K562 (cell line): ENCODE measurements at regions not wholly inside any gene's neighbourhood (a gene's known extent, or its start where the extent isn't known, plus 50 kb on each side); places are given as distances from the start of the nearest gene placed in this dataset.

Source experiments
- ATAC-seq: fragments of 200-7000 bp; cut with Tn5 transposase; 3 replicates; pipeline ENCODE4 v1.9.1; 2020; ENCODE audit warnings: moderate library complexity
- BruUV-seq: library from RNA; stranded (reverse); fragments of 400-500 nt; replicated peaks from 2 replicates; lab custom pipeline; 2021; lab: Mats Ljungman, UMichigan
- CTCF ChIA-PET: fragments of 300-600 bp; formaldehyde crosslinking; extraction: SDS; loops from one replicate; lab custom pipeline; 2021; ENCODE audit warnings: low intra/inter-chr PET ratio; lab: Yijun Ruan, JAX
- POLR2A ChIA-PET: fragments of 300-600, 350-650 bp; sonication (Branson Sonifier 250); formaldehyde crosslinking; extraction: SDS; loops from one replicate; lab custom pipeline; 2021; ENCODE audit warnings: antibody characterized with exemption, inconsistent platforms; lab: Yijun Ruan, JAX
- DNase-seq, 4 experiments: peaks; one replicate each; pipeline versions ENCODE4 v3.0.0 to v3.0.0-alpha.2; 2011 to 2018; ENCODE audit warnings: low spot score in 3 of 4, mixed read lengths in 3 of 4; ENCODE audit errors: extremely low read depth in 1 of 4
- FAIRE-seq: peaks from 2 replicates; lab custom pipeline; 2011; peaks lifted over from hg19 to GRCh38; lab: Jason Lieb, UNC
- H2AFZ ChIP-seq: 2 replicates; pipeline ENCODE4 v1.6.0; 2011; ENCODE audit warnings: low read depth, low read length, control low read depth, inconsistent platforms
- H3K27ac ChIP-seq: fragments of 200-600 bp; 3 replicates; pipeline ENCODE4 v1.8.0; 2011; ENCODE audit warnings: low read depth, mild to moderate bottlenecking, control low read depth, inconsistent platforms, low read length, moderate library complexity, mixed read lengths; ENCODE audit errors: extremely low read depth
- H3K27me3 ChIP-seq, 2 experiments: fragments of 300-600 bp in 1 of 2; 2 replicates in 1 of 2; 3 replicates in 1 of 2; pipeline versions ENCODE4 v1.6.0 to v1.8.0; 2011; ENCODE audit warnings: inconsistent platforms in 2 of 2, low read length in 2 of 2, mild to moderate bottlenecking in 1 of 2, mixed read lengths in 1 of 2, moderate library complexity in 1 of 2; ENCODE audit not compliant: control insufficient read depth in 2 of 2, insufficient read depth in 2 of 2
- H3K36me3 ChIP-seq: fragments of 300-600 bp; 3 replicates; pipeline ENCODE4 v1.8.0; 2011; ENCODE audit warnings: mild to moderate bottlenecking, low read length, inconsistent platforms; ENCODE audit not compliant: control insufficient read depth, insufficient read depth
- H3K4me1 ChIP-seq, 2 experiments: fragments of 200-600 bp in 1 of 2; replicated peaks in 1 of 2; 2 replicates in 1 of 2; 3 replicates in 1 of 2; pipeline versions ENCODE4 v1.5.1 to v1.8.0; 2011; ENCODE audit warnings: inconsistent platforms in 2 of 2, low read length in 2 of 2, mild to moderate bottlenecking in 1 of 2, mixed read lengths in 1 of 2, moderate library complexity in 1 of 2; ENCODE audit not compliant: control insufficient read depth in 2 of 2, insufficient read depth in 2 of 2
- H3K4me2 ChIP-seq: 2 replicates; pipeline ENCODE4 v1.6.1; 2011; ENCODE audit warnings: low read length, control low read depth, inconsistent platforms, mixed read lengths; ENCODE audit not compliant: insufficient read depth
- H3K4me3 ChIP-seq: fragments of 200-600 bp; sonication (generic), shearing (Covaris generic); 2 replicates; pipeline ENCODE4 v1.5.1; 2016; ENCODE audit warnings: control low read depth, inconsistent platforms
- H3K79me2 ChIP-seq: fragments of 200-600 bp; 3 replicates; pipeline ENCODE4 v1.8.0; 2011; ENCODE audit warnings: low read length, inconsistent platforms; ENCODE audit not compliant: control insufficient read depth, insufficient read depth
- H3K9ac ChIP-seq, 2 experiments: 2 replicates each; pipeline versions ENCODE4 v1.6.0 to v1.6.1; 2011; ENCODE audit warnings: low read depth in 2 of 2, low read length in 2 of 2, control low read depth in 1 of 2, inconsistent platforms in 1 of 2, mild to moderate bottlenecking in 1 of 2, mixed read lengths in 1 of 2; ENCODE audit not compliant: insufficient read depth in 1 of 2
- H3K9me1 ChIP-seq: one replicate; pipeline ENCODE4 v1.6.0; 2011; ENCODE audit warnings: inconsistent platforms, mild to moderate bottlenecking, low read length, moderate library complexity; ENCODE audit not compliant: control insufficient read depth, insufficient read depth
- H3K9me3 ChIP-seq: replicated peaks from 2 replicates; pipeline ENCODE4 v1.5.1; 2011; ENCODE audit warnings: low read depth, low read length, inconsistent platforms; ENCODE audit not compliant: control insufficient read depth, insufficient read depth
- H4K20me1 ChIP-seq: replicated peaks from 2 replicates; pipeline ENCODE4 v1.6.1; 2011; ENCODE audit warnings: low read length, inconsistent platforms, mixed read lengths; ENCODE audit not compliant: control insufficient read depth, insufficient read depth
- CCAR2 ChIP-seq: fragments of 200-400 bp; formaldehyde crosslinking; IDR thresholded peaks from 2 replicates; pipeline ENCODE4 v1.6.1; 2017; ENCODE audit warnings: mild to moderate bottlenecking, low read depth, low read length
- CHCHD3 ChIP-seq: fragments of 250-450 bp; sonication (Bioruptor Pico); IDR thresholded peaks from 2 replicates; pipeline ENCODE4 v2.1.2; 2022; ENCODE audit warnings: mild to moderate bottlenecking
- CHD2 ChIP-seq: IDR thresholded peaks from 2 replicates; pipeline ENCODE4 v1.6.1; 2011; ENCODE audit warnings: low read depth, low read length
- ELF1 ChIP-seq: fragments of 200-800 bp; sonication (Bioruptor generic); IDR thresholded peaks from 2 replicates; pipeline ENCODE4 v1.6.1; 2016; ENCODE audit warnings: missing genetic modification characterization, missing compliant biosample characterization
- ELF4 ChIP-seq: fragments of 450-650 bp; formaldehyde crosslinking; IDR thresholded peaks from 2 replicates; pipeline ENCODE4 v1.4.0; 2022; ENCODE audit warnings: missing genetic modification characterization
- FOXA3 ChIP-seq, 2 experiments: fragments of 450-650 bp in 1 of 2; sonication (generic) in 1 of 2; formaldehyde crosslinking; IDR thresholded peaks in 1 of 2; conservative IDR thresholded peaks in 1 of 2; 2 replicates each; pipeline versions ENCODE4 v1.4.0 to v1.8.0; 2020 to 2022; ENCODE audit warnings: mild to moderate bottlenecking in 2 of 2, missing genetic modification reagents in 1 of 2
- PYGO2 ChIP-seq: fragments of 450-650 bp; IDR thresholded peaks from 2 replicates; pipeline ENCODE4 v1.6.1; 2016; ENCODE audit warnings: mild to moderate bottlenecking, missing genetic modification characterization, moderate library complexity, missing compliant biosample characterization
- RERE ChIP-seq: sonication (generic); formaldehyde crosslinking; IDR thresholded peaks from 2 replicates; pipeline ENCODE4 v1.8.0; 2023; ENCODE audit warnings: missing genetic modification reagents, mild to moderate bottlenecking, borderline replicate concordance
- STAT5B ChIP-seq: fragments of 250-450 bp; sonication (Bioruptor Pico); IDR thresholded peaks from 2 replicates; pipeline ENCODE4 v1.8.0; 2021; ENCODE audit warnings: mild to moderate bottlenecking, inconsistent platforms
- ZBTB26 ChIP-seq: fragments of 450-650 bp; formaldehyde crosslinking; IDR thresholded peaks from 2 replicates; pipeline ENCODE4 v1.4.0; 2022; ENCODE audit warnings: missing genetic modification characterization
- ZNF175 ChIP-seq: fragments of 200-800 bp; sonication (Bioruptor generic); IDR thresholded peaks from 2 replicates; pipeline ENCODE4 v1.6.1; 2016; ENCODE audit warnings: low read depth, mild to moderate bottlenecking, missing genetic modification characterization, missing compliant biosample characterization
- ZNF263 ChIP-seq: sonication (generic); formaldehyde crosslinking; IDR thresholded peaks from 2 replicates; pipeline ENCODE4 v1.8.0; 2022; ENCODE audit warnings: mild to moderate bottlenecking, missing genetic modification reagents, borderline replicate concordance
- ZNF316 ChIP-seq: fragments of 450-650 bp; IDR thresholded peaks from 2 replicates; pipeline ENCODE4 v1.6.1; 2016
- ZNF347 ChIP-seq: fragments of 450-650 bp; formaldehyde crosslinking; IDR thresholded peaks from 2 replicates; pipeline ENCODE4 v1.4.0; 2020; ENCODE audit warnings: low read depth, mild to moderate bottlenecking, moderate library complexity
- WGBS: fragments of 100-300 bp; shearing (Covaris generic); methylation state at CpG from one replicate; pipeline ENCODE4 v1.1.6; 2016; ENCODE audit warnings: low coverage, mixed read lengths; ENCODE audit not compliant: insufficient coverage; ENCODE audit errors: missing lambda C conversion rate; 5-methylcytosine and 5-hydroxymethylcytosine counted together
- in situ Hi-C: fragments of 300-500 bp; cut with MboI; formaldehyde crosslinking; loops from 4 replicates; pipeline ENCODE4 v1.15.0; 2018; ENCODE audit warnings: inconsistent platforms, mixed read lengths
- intact Hi-C: fragments of 100-400 bp; cut with micrococcal nuclease; formaldehyde crosslinking; loops from 2 replicates; pipeline ENCODE4 v1.14.2; 2022
- TF ChIP-seq, protein P1 (sequence below), 2 experiments: fragments of 200-800 bp in 1 of 2; sonication (Bioruptor generic) in 1 of 2; sonication (generic) in 1 of 2; formaldehyde crosslinking in 1 of 2; IDR thresholded peaks in 1 of 2; conservative IDR thresholded peaks in 1 of 2; 2 replicates each; pipeline versions ENCODE4 v1.5.0 to v1.6.1; 2016 to 2020; ENCODE audit warnings: missing compliant biosample characterization in 1 of 2, missing genetic modification characterization in 1 of 2, missing genetic modification reagents in 1 of 2

- TF ChIP-seq CHD2 (no peak), FOXA3 (CRISPR knock-in tag; conservative IDR thresholded peaks at IDR 0.05 in 1 of 2, IDR thresholded peaks at IDR 0.05 in 1 of 2) (no peak), CCAR2 (no peak), ELF1 (tag) (no peak)
Observed at GRCh38 chr14:28344381-28344780, 422.2 kb upstream of the FOXG1 start (continued).

DNA sequence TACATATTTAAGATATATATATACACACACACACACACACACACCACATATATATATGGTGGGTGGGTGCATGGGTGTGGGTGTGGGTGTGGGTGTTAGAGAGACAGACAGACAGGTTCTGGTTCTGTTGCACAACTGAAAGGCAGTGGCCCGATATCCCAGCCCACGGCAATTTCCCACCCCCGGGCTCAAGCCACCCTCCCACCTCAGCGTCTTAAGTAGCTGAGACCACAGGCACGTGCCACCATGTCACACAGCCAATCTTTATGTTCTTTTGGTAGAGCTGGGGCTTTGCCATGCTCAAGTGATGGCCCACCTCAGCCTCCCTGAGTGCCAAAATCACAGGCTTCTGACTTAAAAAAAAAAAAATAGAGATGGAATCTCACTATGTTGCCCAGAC, 417.8 kb upstream of the FOXG1 start:
- no peaks in the 10 kb centered on the region for H3K36me3 ChIP-seq
- FAIRE-seq = no peak
- CTCF ChIA-PET = no interaction called here
- no CpG with 5 or more reads among the region's 5 CpGs for WGBS
- no peak overlapping the region for H3K27ac ChIP-seq
- POLR2A ChIA-PET = no interaction called here
- H3K27me3 ChIP-seq = no peaks in the 10 kb centered on the region
- no peaks in the 10 kb centered on the region for H3K79me2 ChIP-seq
- no peak overlapping the region for H3K9ac ChIP-seq
- no TSS peak for BruUV-seq
- ATAC-seq = no peak
- no peak for TF ChIP-seq ZNF175
- no peak for TF ChIP-seq RERE (CRISPR knock-in tag)
- TF ChIP-seq ZNF316 = no peak
- TF ChIP-seq ELF4 (CRISPR knock-in tag) = no peak
- TF ChIP-seq ZBTB26 (CRISPR knock-in tag) = no peak
- no peak for TF ChIP-seq ZNF347 (CRISPR knock-in tag)
- no peak for TF ChIP-seq CHCHD3 (CRISPR knock-in tag)
- TF ChIP-seq PYGO2 = no peak
- TF ChIP-seq ZNF263 = no peak
- TF ChIP-seq STAT5B (CRISPR knock-in tag) = no peak
- TF ChIP-seq, protein P1, sequence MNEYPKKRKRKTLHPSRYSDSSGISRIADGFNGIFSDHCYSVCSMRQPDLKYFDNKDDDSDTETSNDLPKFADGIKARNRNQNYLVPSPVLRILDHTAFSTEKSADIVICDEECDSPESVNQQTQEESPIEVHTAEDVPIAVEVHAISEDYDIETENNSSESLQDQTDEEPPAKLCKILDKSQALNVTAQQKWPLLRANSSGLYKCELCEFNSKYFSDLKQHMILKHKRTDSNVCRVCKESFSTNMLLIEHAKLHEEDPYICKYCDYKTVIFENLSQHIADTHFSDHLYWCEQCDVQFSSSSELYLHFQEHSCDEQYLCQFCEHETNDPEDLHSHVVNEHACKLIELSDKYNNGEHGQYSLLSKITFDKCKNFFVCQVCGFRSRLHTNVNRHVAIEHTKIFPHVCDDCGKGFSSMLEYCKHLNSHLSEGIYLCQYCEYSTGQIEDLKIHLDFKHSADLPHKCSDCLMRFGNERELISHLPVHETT (CRISPR knock-in tag; conservative IDR thresholded peaks at IDR 0.05 in 1 of 2, IDR thresholded peaks at IDR 0.05 in 1 of 2) = no peak
- H3K9me1 ChIP-seq = no peaks in the 10 kb centered on the region
- H3K4me2 ChIP-seq = no peak overlapping the region
- H3K4me1 ChIP-seq = no peaks in the 10 kb centered on the region
- in situ Hi-C loops (no loop called here), intact Hi-C loops (no loop called here)
- DNase-seq = no peak
- H3K4me3 ChIP-seq = no peak overlapping the region
- no peaks in the 10 kb centered on the region for H3K9me3 ChIP-seq
- H4K20me1 ChIP-seq = no peaks in the 10 kb centered on the region
- no peak overlapping the region for H2AFZ ChIP-seq
